T-cell (primary cell): ENCODE measurements at regions not wholly inside any gene's neighbourhood (a gene's known extent, or its start where the extent isn't known, plus 50 kb on each side); places are given as distances from the start of the nearest gene placed in this dataset.
"Not testable (repeated sequence)": the region's sequence is repeated elsewhere in the genome, so short reads cannot be mapped to it uniquely, and the experiment has no call there.

ENCODE experiments used
- ATAC-seq, 4 experiments: fragments of 200-7000 bp in 3 of 4; fragments of 150-1000 bp in 1 of 4; cut with Tn5 transposase; replicated peaks in 1 of 4; 1 replicate in 3 of 4; 2 replicates in 1 of 4; pipeline ENCODE4 v1.10.0; 2021; ENCODE audit warnings: moderate library complexity in 3 of 4, mild to moderate bottlenecking in 2 of 4, moderate number of reproducible peaks in 1 of 4
- CTCF ChIA-PET, 2 donors: fragments of 300-600 bp; sonication (Branson Sonifier 250); formaldehyde crosslinking; loops; one replicate each; lab custom pipeline; 2022; ENCODE audit warnings: antibody characterized with exemption in 2 of 2; lab: Charles Lee
- POLR2A ChIA-PET, 2 donors: fragments of 300-600 bp; sonication (Branson Sonifier 250); formaldehyde crosslinking; loops; one replicate each; lab custom pipeline; 2022; ENCODE audit warnings: antibody characterized with exemption in 2 of 2; lab: Charles Lee
- DNase-seq, 35 experiments: peaks; one replicate each; pipeline versions ENCODE4 v3.0.0 to v3.0.0-alpha.2; 2013 to 2023
- H3K27ac ChIP-seq: one replicate; pipeline ENCODE4 v1.5.1; 2013; ENCODE audit warnings: low read length
- H3K27me3 ChIP-seq, 2 experiments: replicated peaks in 1 of 2; 1 replicate in 1 of 2; 2 replicates in 1 of 2; pipeline versions ENCODE4 v1.6.1 to v1.7.0; 2013; ENCODE audit warnings: low read length in 1 of 2, mixed read lengths in 1 of 2; ENCODE audit not compliant: control insufficient read depth in 2 of 2, insufficient read depth in 2 of 2; ENCODE audit errors: extremely low read depth in 1 of 2
- H3K36me3 ChIP-seq, 2 donors: 1 replicate in 1 of 2; 2 replicates in 1 of 2; pipeline versions ENCODE4 v1.6.1 to v1.7.0; 2013; ENCODE audit warnings: low read length in 1 of 2; ENCODE audit not compliant: control insufficient read depth in 2 of 2, insufficient read depth in 1 of 2; ENCODE audit errors: extremely low read depth in 1 of 2
- H3K4me1 ChIP-seq, 2 experiments: 1 replicate in 1 of 2; 2 replicates in 1 of 2; pipeline versions ENCODE4 v1.6.1 to v1.7.0; 2013; ENCODE audit warnings: low read length in 2 of 2, mixed read lengths in 1 of 2; ENCODE audit not compliant: insufficient read depth in 2 of 2, control insufficient read depth in 1 of 2; ENCODE audit errors: extremely low read depth in 1 of 2
- H3K4me3 ChIP-seq, 2 donors: 1 replicate in 1 of 2; 2 replicates in 1 of 2; pipeline versions ENCODE4 v1.5.1 to v1.7.0; 2013; ENCODE audit warnings: mild to moderate bottlenecking in 2 of 2, low read length in 1 of 2, moderate library complexity in 1 of 2; ENCODE audit not compliant: control insufficient read depth in 1 of 2; ENCODE audit errors: extremely low read depth in 1 of 2
- H3K9me3 ChIP-seq: 2 replicates; pipeline ENCODE4 v1.7.0; 2013
- H3K27ac Mint-ChIP-seq, 2 donors: one replicate each; pipeline ENCODE4 v1.8.0; 2020 to 2021; ENCODE audit warnings: mild to moderate bottlenecking in 2 of 2, mixed read lengths in 2 of 2
- H3K27me3 Mint-ChIP-seq, 2 donors: one replicate each; pipeline ENCODE4 v1.8.0; 2021 to 2022; ENCODE audit warnings: mixed read lengths in 2 of 2
- H3K36me3 Mint-ChIP-seq: one replicate; pipeline ENCODE4 v1.8.0; 2021; ENCODE audit warnings: mixed read lengths
- H3K4me1 Mint-ChIP-seq, 3 donors: one replicate each; pipeline ENCODE4 v1.8.0; 2020 to 2022; ENCODE audit warnings: mixed read lengths in 3 of 3, mild to moderate bottlenecking in 1 of 3
- H3K4me3 Mint-ChIP-seq, 3 donors: one replicate each; pipeline ENCODE4 v1.8.0; 2020 to 2022; ENCODE audit warnings: mild to moderate bottlenecking in 3 of 3, mixed read lengths in 3 of 3, moderate library complexity in 3 of 3
- H3K9me3 Mint-ChIP-seq, 3 donors: one replicate each; pipeline ENCODE4 v1.8.0; 2020 to 2022; ENCODE audit warnings: mixed read lengths in 3 of 3
- WGBS: methylation state at CpG from one replicate; pipeline ENCODE4 v1.1.5; 2013; ENCODE audit warnings: missing lambda C conversion rate; ENCODE audit not compliant: insufficient coverage; 5-methylcytosine and 5-hydroxymethylcytosine counted together

- H3K4me1 Mint-ChIP-seq, CTCF ChIA-PET, DNase-seq, H3K9me3 ChIP-seq, H3K27ac Mint-ChIP-seq, H3K27me3 ChIP-seq, H3K4me1 ChIP-seq, H3K4me3 ChIP-seq, H3K4me3 Mint-ChIP-seq, POLR2A ChIA-PET, H3K36me3 Mint-ChIP-seq, ATAC-seq, H3K27ac ChIP-seq, H3K36me3 ChIP-seq: not testable (repeated sequence)
- H3K9me3 Mint-ChIP-seq = peaks cover 2 to 14% (median 4%) of the 10 kb centered on the region in 3 donors
- WGBS = 93% methylated on average over 11 of the region's 18 CpGs
- H3K27me3 Mint-ChIP-seq = peaks cover 10 to 11% of the 10 kb centered on the region in 2 donors
These were observed 391.4 kb downstream of the BCKDHB start for GRCh38 chr6:80497696-80498486.

- Histone ChIP-seq H3K4me1 (no peaks in the 10 kb centered on the region), H3K27me3 (no peaks in the 10 kb centered on the region), H3K36me3 (no peaks in the 10 kb centered on the region), H3K9me3 (no peaks in the 10 kb centered on the region), H3K4me3 (no peak overlapping the region), H3K27ac (no peak overlapping the region)
- no CpG with 5 or more reads among the region's 3 CpGs for WGBS
- H3K36me3 Mint-ChIP-seq = no peaks in the 10 kb centered on the region
- peaks cover 0 to 3% of the 10 kb centered on the region in 2 donors for H3K27me3 Mint-ChIP-seq
- no peaks in the 10 kb centered on the region for H3K4me1 Mint-ChIP-seq
- POLR2A ChIA-PET = no interaction called here
- ATAC-seq = no peak
- H3K27ac Mint-ChIP-seq = no peak overlapping the region
- CTCF ChIA-PET = no interaction called here
- DNase-seq = no peak
- H3K4me3 Mint-ChIP-seq = no peak overlapping the region
- peaks cover 0 to 6% (median 2%) of the 10 kb centered on the region in 3 donors for H3K9me3 Mint-ChIP-seq
These were observed 383.6 kb downstream of the BCKDHB start for GRCh38 chr6:80489911-80490635.

DNA sequence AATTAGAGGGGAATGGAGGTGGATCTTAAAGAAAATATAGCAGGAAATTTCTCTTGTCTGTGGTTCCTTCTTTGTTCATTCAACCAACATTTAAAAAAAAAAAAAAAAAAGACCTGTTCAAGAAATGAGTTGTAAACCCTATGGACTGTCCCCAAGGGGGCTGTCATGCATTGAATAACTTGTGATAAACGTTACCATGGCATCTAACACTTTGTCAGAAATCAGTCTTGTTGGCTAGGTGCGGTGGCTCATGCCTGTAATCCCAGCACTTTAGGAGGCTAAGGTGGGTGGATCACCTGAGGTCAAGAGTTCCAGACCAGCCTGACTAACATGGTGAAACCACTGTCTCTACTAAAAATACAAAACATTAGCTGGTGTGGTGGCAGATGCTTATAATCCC, 381.7 kb downstream of the BCKDHB start:
- ATAC-seq = no peak
- CTCF ChIA-PET = no interaction called here
- 0% methylated on average over 1 of the region's 2 CpGs for WGBS
- Histone ChIP-seq H3K4me1 (no peaks in the 10 kb centered on the region), H3K9me3 (no peaks in the 10 kb centered on the region), H3K36me3 (no peaks in the 10 kb centered on the region), H3K4me3 (no peak overlapping the region), H3K27me3 (no peaks in the 10 kb centered on the region), H3K27ac (no peak overlapping the region)
- no peaks in the 10 kb centered on the region for H3K36me3 Mint-ChIP-seq
- no peaks in the 10 kb centered on the region for H3K4me1 Mint-ChIP-seq
- no peak overlapping the region for H3K4me3 Mint-ChIP-seq
- no peak for DNase-seq
- peaks cover 0 to 10% (median 2%) of the 10 kb centered on the region in 3 donors for H3K9me3 Mint-ChIP-seq
- no peak overlapping the region for H3K27ac Mint-ChIP-seq
- peaks cover 3 to 8% of the 10 kb centered on the region in 2 donors for H3K27me3 Mint-ChIP-seq
- POLR2A ChIA-PET = no interaction called here

DNA sequence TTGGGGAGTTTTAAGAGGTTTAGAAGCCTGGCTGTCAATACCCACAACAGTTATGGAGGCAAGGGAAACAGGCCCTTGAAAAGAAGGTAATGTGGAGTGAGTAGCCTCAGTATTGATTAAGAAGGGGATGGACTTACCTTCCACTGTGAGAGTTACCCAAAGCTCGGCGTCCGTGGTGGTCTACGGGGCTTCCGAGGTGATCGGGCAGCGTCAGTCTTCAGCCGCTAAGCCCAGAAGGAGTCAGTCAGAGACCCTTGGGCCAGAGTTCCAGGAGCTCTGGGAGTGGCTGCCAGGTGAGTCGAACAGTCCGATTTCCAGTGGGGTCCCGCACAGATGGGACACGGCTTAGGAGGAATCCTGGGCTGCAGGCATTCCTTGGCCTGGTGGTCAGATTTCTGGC, 379.0 kb downstream of the BCKDHB start:
- not testable (repeated sequence) for H3K4me3 Mint-ChIP-seq, H3K27ac Mint-ChIP-seq

GRCh38 chr6:80482056-80482455, 375.6 kb downstream of the BCKDHB start:
- no peak for ATAC-seq
- Histone ChIP-seq H3K36me3 (no peaks in the 10 kb centered on the region), H3K9me3 (no peaks in the 10 kb centered on the region), H3K27me3 (no peaks in the 10 kb centered on the region), H3K4me1 (no peaks in the 10 kb centered on the region), H3K27ac (no peak overlapping the region), H3K4me3 (no peak overlapping the region)
- no peaks in the 10 kb centered on the region for H3K4me1 Mint-ChIP-seq
- peaks cover 0 to 8% (median 0%) of the 10 kb centered on the region in 3 donors for H3K9me3 Mint-ChIP-seq
- DNase-seq = no peak
- H3K4me3 Mint-ChIP-seq = no peak overlapping the region
- no peaks in the 10 kb centered on the region for H3K36me3 Mint-ChIP-seq
- H3K27me3 Mint-ChIP-seq = peaks cover 3 to 9% of the 10 kb centered on the region in 2 donors
- H3K27ac Mint-ChIP-seq = no peak overlapping the region
- ChIA-PET POLR2A (no interaction called here), CTCF (no interaction called here)
- 86% methylated on average over 2 of the region's 3 CpGs for WGBS

More for the DNA sequence above, 379.0 kb downstream of the BCKDHB start:
- H3K36me3 ChIP-seq, H3K9me3 Mint-ChIP-seq, POLR2A ChIA-PET, H3K27ac ChIP-seq, H3K4me1 ChIP-seq, H3K36me3 Mint-ChIP-seq, CTCF ChIA-PET, H3K27me3 ChIP-seq, H3K4me3 ChIP-seq, DNase-seq, H3K27me3 Mint-ChIP-seq, H3K4me1 Mint-ChIP-seq, H3K9me3 ChIP-seq, ATAC-seq: not testable (repeated sequence)
- WGBS = 100% methylated on average over 6 of the region's 12 CpGs

- no peaks in the 10 kb centered on the region for H3K4me1 Mint-ChIP-seq
- CTCF ChIA-PET = no interaction called here
- H3K27ac Mint-ChIP-seq = no peak overlapping the region
- DNase-seq (no peak), ATAC-seq (no peak)
- H3K4me1 ChIP-seq = no peaks in the 10 kb centered on the region
- no peak overlapping the region for H3K27ac ChIP-seq
- H3K36me3 ChIP-seq = no peaks in the 10 kb centered on the region
- no peaks in the 10 kb centered on the region for H3K36me3 Mint-ChIP-seq
- H3K4me3 Mint-ChIP-seq = no peak overlapping the region
- no peaks in the 10 kb centered on the region for H3K27me3 ChIP-seq
- peaks cover 0 to 8% (median 0%) of the 10 kb centered on the region in 3 donors for H3K9me3 Mint-ChIP-seq
- H3K9me3 ChIP-seq = no peaks in the 10 kb centered on the region
- H3K4me3 ChIP-seq = no peak overlapping the region
- POLR2A ChIA-PET = no interaction called here
- peaks cover 0 to 9% of the 10 kb centered on the region in 2 donors for H3K27me3 Mint-ChIP-seq
These were observed 374.1 kb downstream of the BCKDHB start for GRCh38 chr6:80480421-80481157.
